Neural cell (in vitro differentiated cells): ENCODE measurements at regions not wholly inside any gene's neighbourhood (a gene's known extent, or its start where the extent isn't known, plus 50 kb on each side); places are given as distances from the start of the nearest gene placed in this dataset.

Experiments used
- H2AFZ ChIP-seq: fragments of 200-600, 300-800 bp; sonication (generic), shearing (Covaris generic); 2 replicates; pipeline ENCODE4 v1.6.0; 2014; ENCODE audit warnings: low read depth, mild to moderate bottlenecking, antibody characterized with exemption, low read length, moderate library complexity
- H3F3A ChIP-seq: fragments of 200-600 bp; shearing (Covaris generic); 2 replicates; pipeline ENCODE4 v1.6.1; 2016; ENCODE audit warnings: mild to moderate bottlenecking, moderate library complexity, mixed read lengths, antibody characterized with exemption, low read length; ENCODE audit not compliant: insufficient read depth, poor library complexity, severe bottlenecking
- H3K27ac ChIP-seq: fragments of 200-600, 300-800 bp; sonication (generic), shearing (Covaris generic); 2 replicates; pipeline ENCODE4 v1.5.1; 2014; ENCODE audit warnings: mild to moderate bottlenecking, low read length, moderate library complexity
- H3K27me3 ChIP-seq: fragments of 300-800, 200-600 bp; sonication (generic), shearing (Covaris generic); 2 replicates; pipeline ENCODE4 v1.6.0; 2014; ENCODE audit warnings: mild to moderate bottlenecking, low read depth, low read length, moderate library complexity; ENCODE audit not compliant: insufficient read depth
- H3K36me3 ChIP-seq: fragments of 300-800, 200-600 bp; sonication (generic), shearing (Covaris generic); 2 replicates; pipeline ENCODE4 v1.5.1; 2014; ENCODE audit warnings: mild to moderate bottlenecking, antibody characterized with exemption, low read length, moderate library complexity; ENCODE audit not compliant: insufficient read depth
- H3K4me2 ChIP-seq: fragments of 300-800, 200-600 bp; sonication (generic), shearing (Covaris generic); 2 replicates; pipeline ENCODE4 v1.6.0; 2014; ENCODE audit warnings: mild to moderate bottlenecking, low read length
- H3K4me3 ChIP-seq: fragments of 300-800, 200-600 bp; sonication (generic), shearing (Covaris generic); 2 replicates; pipeline ENCODE4 v1.5.1; 2014; ENCODE audit warnings: mild to moderate bottlenecking, low read length, moderate library complexity
- H3K79me2 ChIP-seq: fragments of 200-600 bp; shearing (Covaris generic); replicated peaks from 2 replicates; pipeline ENCODE4 v1.6.0; 2014; ENCODE audit warnings: mild to moderate bottlenecking, low read length, moderate library complexity; ENCODE audit not compliant: insufficient read depth
- H3K9ac ChIP-seq: fragments of 300-800, 200-600 bp; sonication (generic), shearing (Covaris generic); 2 replicates; pipeline ENCODE4 v1.6.1; 2016; ENCODE audit warnings: mild to moderate bottlenecking, low read length, mixed read lengths
- H3K9me2 ChIP-seq: fragments of 200-600 bp; shearing (Covaris generic); 2 replicates; pipeline ENCODE4 v1.6.1; 2016; ENCODE audit warnings: mild to moderate bottlenecking, low read length, mixed read lengths; ENCODE audit not compliant: insufficient read depth
- H3K9me3 ChIP-seq: fragments of 200-600, 300-800 bp; sonication (generic), shearing (Covaris generic); 2 replicates; pipeline ENCODE4 v1.6.1; 2016; ENCODE audit warnings: mild to moderate bottlenecking, mixed run types, low read length, moderate library complexity, mixed read lengths
- H4K20me1 ChIP-seq: fragments of 200-600 bp; shearing (Covaris generic); 2 replicates; pipeline ENCODE4 v1.6.1; 2016; ENCODE audit warnings: mild to moderate bottlenecking, mixed run types; ENCODE audit not compliant: insufficient read depth
- EP300 ChIP-seq: fragments of 450-650 bp; conservative IDR thresholded peaks from 2 replicates; pipeline ENCODE4 v1.6.1; 2014; ENCODE audit warnings: antibody characterized with exemption, mild to moderate bottlenecking, moderate library complexity; ENCODE audit not compliant: poor library complexity, severe bottlenecking
- EZH2 ChIP-seq: fragments of 200-600, 300-800 bp; shearing (Covaris generic), sonication (generic); IDR thresholded peaks from 2 replicates; pipeline ENCODE4 v1.6.1; 2014; ENCODE audit warnings: antibody characterized with exemption, low read length, borderline replicate concordance, mild to moderate bottlenecking; ENCODE audit not compliant: insufficient read depth, poor library complexity, severe bottlenecking
- MXI1 ChIP-seq: fragments of 450-650 bp; conservative IDR thresholded peaks from 2 replicates; pipeline ENCODE4 v1.6.1; 2014; ENCODE audit warnings: antibody characterized with exemption, mild to moderate bottlenecking; ENCODE audit not compliant: poor library complexity, severe bottlenecking
- POLR2AphosphoS5 ChIP-seq: IDR thresholded peaks from 2 replicates; pipeline ENCODE4 v1.6.1; 2012
- RAD21 ChIP-seq: fragments of 450-650 bp; conservative IDR thresholded peaks from 2 replicates; pipeline ENCODE4 v1.6.1; 2014; ENCODE audit warnings: antibody characterized with exemption, mild to moderate bottlenecking, moderate library complexity
- SMC3 ChIP-seq: fragments of 450-650 bp; conservative IDR thresholded peaks from 2 replicates; pipeline ENCODE4 v1.6.1; 2014; ENCODE audit warnings: antibody characterized with exemption, mild to moderate bottlenecking, moderate library complexity; ENCODE audit not compliant: poor library complexity
- TAF1 ChIP-seq: IDR thresholded peaks from 2 replicates; pipeline ENCODE4 v1.6.1; 2012; ENCODE audit warnings: low read depth
- TF ChIP-seq, protein P1 (sequence below): fragments of 450-650 bp; IDR thresholded peaks from 2 replicates; pipeline ENCODE4 v1.5.1; 2014; ENCODE audit warnings: antibody characterized with exemption, mild to moderate bottlenecking, moderate library complexity; ENCODE audit not compliant: poor library complexity, severe bottlenecking
- TF ChIP-seq, protein P2 (sequence below): IDR thresholded peaks from 2 replicates; pipeline ENCODE4 v1.6.1; 2012; ENCODE audit warnings: borderline replicate concordance

DNA sequence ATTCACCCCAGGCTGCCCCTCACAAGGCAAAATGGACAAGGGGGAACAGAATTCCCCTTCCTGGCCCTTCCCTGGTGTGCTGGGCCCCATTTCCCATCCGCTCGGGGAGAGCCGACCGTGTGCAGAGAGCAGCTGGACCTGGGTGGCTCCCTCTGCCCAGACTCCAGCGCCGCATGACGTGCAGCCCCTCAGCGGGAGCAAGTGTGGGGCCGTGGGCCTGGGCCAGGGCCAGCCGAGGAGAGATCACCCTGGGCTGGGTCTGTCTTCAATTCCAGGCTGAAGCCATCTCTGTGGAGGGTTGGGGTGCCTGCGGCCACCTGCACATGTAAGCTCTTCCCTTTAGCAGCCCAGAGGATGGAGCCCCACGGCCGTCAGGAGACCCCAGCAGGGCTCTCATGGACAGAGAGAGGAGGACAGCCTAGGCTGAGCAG is 241.8 kb downstream of the TTLL2 start:
- Histone ChIP-seq H3K4me3 (no peak overlapping the region), H2AFZ (no peak overlapping the region), H3K79me2 (no peaks in the 10 kb centered on the region), H3K9me3 (no peaks in the 10 kb centered on the region), H3K36me3 (no peaks in the 10 kb centered on the region), H3F3A (no peaks in the 10 kb centered on the region), H4K20me1 (no peaks in the 10 kb centered on the region), H3K4me2 (no peak overlapping the region), H3K9me2 (no peaks in the 10 kb centered on the region), H3K9ac (no peak overlapping the region), H3K27me3 (no peaks in the 10 kb centered on the region), H3K27ac (no peak overlapping the region)
- TF ChIP-seq RAD21 (no peak), EP300 (no peak), POLR2AphosphoS5 (no peak), SMC3 (no peak)
- TF ChIP-seq, protein P1, sequence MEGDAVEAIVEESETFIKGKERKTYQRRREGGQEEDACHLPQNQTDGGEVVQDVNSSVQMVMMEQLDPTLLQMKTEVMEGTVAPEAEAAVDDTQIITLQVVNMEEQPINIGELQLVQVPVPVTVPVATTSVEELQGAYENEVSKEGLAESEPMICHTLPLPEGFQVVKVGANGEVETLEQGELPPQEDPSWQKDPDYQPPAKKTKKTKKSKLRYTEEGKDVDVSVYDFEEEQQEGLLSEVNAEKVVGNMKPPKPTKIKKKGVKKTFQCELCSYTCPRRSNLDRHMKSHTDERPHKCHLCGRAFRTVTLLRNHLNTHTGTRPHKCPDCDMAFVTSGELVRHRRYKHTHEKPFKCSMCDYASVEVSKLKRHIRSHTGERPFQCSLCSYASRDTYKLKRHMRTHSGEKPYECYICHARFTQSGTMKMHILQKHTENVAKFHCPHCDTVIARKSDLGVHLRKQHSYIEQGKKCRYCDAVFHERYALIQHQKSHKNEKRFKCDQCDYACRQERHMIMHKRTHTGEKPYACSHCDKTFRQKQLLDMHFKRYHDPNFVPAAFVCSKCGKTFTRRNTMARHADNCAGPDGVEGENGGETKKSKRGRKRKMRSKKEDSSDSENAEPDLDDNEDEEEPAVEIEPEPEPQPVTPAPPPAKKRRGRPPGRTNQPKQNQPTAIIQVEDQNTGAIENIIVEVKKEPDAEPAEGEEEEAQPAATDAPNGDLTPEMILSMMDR, result no peak

DNA sequence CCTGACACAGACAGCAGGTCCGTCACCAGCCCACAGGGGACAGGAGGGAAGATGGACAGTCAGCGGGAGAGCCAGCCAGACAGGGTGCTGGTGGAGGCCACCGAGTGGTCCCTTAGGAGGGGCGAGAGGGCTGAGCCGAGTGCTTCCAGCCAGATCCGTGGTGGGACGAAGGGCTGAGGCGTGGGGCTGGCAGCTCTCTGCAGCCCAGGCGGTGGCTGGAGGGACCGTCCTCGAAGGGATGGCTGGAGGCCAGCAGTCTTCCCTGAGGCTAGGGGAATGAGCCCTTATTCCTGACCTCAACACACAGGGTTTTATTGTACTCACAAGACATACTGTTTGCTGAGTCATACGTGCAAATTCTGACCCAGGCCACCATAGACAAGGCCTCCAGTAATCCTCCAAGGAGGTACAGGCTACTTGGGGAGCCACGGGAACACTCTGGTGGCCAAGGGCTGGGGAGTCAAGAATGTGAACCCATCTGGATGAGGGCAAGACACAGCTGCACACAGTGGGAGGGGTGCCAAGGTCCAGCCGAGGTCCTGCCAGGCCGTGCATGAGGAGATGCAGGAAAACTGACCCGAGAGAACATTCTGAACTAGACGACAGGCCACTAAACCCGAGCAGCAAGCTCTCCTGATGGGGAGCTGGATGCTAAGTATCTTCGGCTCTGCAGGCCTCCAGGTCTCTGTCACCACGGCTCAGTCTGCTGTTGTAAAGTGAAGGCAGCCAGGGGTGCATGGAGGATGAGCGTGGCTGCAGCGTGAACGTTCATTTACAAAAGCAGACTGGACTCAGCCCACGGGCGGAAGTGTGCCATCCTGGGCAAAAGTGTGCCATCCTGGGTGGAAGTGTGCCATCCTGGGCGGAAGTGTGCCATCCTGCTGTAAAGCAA is 242.5 kb downstream of the TTLL2 start:
- no peaks in the 10 kb centered on the region for H3K9me3 ChIP-seq
- no peak overlapping the region for H3K27ac ChIP-seq
- H3K27me3 ChIP-seq, result no peaks in the 10 kb centered on the region
- H3F3A ChIP-seq, result no peaks in the 10 kb centered on the region
- H2AFZ ChIP-seq, result no peak overlapping the region
- TF ChIP-seq RAD21 (no peak), MXI1 (no peak), EZH2 (no peak), SMC3 (no peak), POLR2AphosphoS5 (no peak), TAF1 (no peak), EP300 (no peak)
- TF ChIP-seq, protein P1, result no peak
- TF ChIP-seq, protein P2, sequence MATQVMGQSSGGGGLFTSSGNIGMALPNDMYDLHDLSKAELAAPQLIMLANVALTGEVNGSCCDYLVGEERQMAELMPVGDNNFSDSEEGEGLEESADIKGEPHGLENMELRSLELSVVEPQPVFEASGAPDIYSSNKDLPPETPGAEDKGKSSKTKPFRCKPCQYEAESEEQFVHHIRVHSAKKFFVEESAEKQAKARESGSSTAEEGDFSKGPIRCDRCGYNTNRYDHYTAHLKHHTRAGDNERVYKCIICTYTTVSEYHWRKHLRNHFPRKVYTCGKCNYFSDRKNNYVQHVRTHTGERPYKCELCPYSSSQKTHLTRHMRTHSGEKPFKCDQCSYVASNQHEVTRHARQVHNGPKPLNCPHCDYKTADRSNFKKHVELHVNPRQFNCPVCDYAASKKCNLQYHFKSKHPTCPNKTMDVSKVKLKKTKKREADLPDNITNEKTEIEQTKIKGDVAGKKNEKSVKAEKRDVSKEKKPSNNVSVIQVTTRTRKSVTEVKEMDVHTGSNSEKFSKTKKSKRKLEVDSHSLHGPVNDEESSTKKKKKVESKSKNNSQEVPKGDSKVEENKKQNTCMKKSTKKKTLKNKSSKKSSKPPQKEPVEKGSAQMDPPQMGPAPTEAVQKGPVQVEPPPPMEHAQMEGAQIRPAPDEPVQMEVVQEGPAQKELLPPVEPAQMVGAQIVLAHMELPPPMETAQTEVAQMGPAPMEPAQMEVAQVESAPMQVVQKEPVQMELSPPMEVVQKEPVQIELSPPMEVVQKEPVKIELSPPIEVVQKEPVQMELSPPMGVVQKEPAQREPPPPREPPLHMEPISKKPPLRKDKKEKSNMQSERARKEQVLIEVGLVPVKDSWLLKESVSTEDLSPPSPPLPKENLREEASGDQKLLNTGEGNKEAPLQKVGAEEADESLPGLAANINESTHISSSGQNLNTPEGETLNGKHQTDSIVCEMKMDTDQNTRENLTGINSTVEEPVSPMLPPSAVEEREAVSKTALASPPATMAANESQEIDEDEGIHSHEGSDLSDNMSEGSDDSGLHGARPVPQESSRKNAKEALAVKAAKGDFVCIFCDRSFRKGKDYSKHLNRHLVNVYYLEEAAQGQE, result no peak
- H3K4me3 ChIP-seq, result no peak overlapping the region
- no peaks in the 10 kb centered on the region for H4K20me1 ChIP-seq
- H3K4me2 ChIP-seq, result no peak overlapping the region
- H3K9me2 ChIP-seq, result no peaks in the 10 kb centered on the region
- no peaks in the 10 kb centered on the region for H3K36me3 ChIP-seq
- H3K9ac ChIP-seq, result no peak overlapping the region
- H3K79me2 ChIP-seq, result no peaks in the 10 kb centered on the region
